Fibroblast of peridontal ligament (primary cell): ENCODE measurements at regions not wholly inside any gene's neighbourhood (a gene's known extent, or its start where the extent isn't known, plus 50 kb on each side); places are given as distances from the start of the nearest gene placed in this dataset.

Experiments
- DNase-seq: peaks from one replicate; pipeline ENCODE4 v3.0.0-alpha.2; 2010; ENCODE audit errors: extremely low read depth

GRCh38 chr4:54359919-54360650 is 131.0 kb downstream of the PDGFRA start:
- no peak for DNase-seq

- DNase-seq: no peak
Measured at GRCh38 chr4:54363037-54363436, 133.9 kb downstream of the PDGFRA start.

GRCh38 chr4:54365691-54366090 is 136.6 kb downstream of the PDGFRA start:
- no peak for DNase-seq

- no peak for DNase-seq
Measured at GRCh38 chr4:54367059-54367458, 138.0 kb downstream of the PDGFRA start.

GRCh38 chr4:54368281-54369265 is 139.5 kb downstream of the PDGFRA start:
- DNase-seq: peak; percentile 33

GRCh38 chr4:54371173-54371572 is 142.1 kb downstream of the PDGFRA start:
- no peak for DNase-seq

GRCh38 chr4:54372951-54373350 is 143.9 kb downstream of the PDGFRA start:
- no peak for DNase-seq

- DNase-seq: no peak
Measured at GRCh38 chr4:54373718-54374210, 144.7 kb downstream of the PDGFRA start.

GRCh38 chr4:54378461-54378860 is 149.4 kb downstream of the PDGFRA start:
- DNase-seq: no peak

GRCh38 chr4:54384152-54384551 is 155.1 kb downstream of the PDGFRA start:
- DNase-seq: no peak

- peak; percentile 66 for DNase-seq
Measured at GRCh38 chr4:54384563-54384962, 155.5 kb downstream of the PDGFRA start.

- DNase-seq: no peak
Measured at GRCh38 chr4:54386042-54386669, 157.1 kb downstream of the PDGFRA start.

GRCh38 chr4:54386693-54387092 is 157.6 kb downstream of the PDGFRA start:
- DNase-seq: no peak

GRCh38 chr4:54390670-54391069 is 161.6 kb downstream of the PDGFRA start:
- DNase-seq: no peak

GRCh38 chr4:54391104-54391503 is 162.0 kb downstream of the PDGFRA start:
- DNase-seq: no peak

GRCh38 chr4:54392479-54392878 is 163.4 kb downstream of the PDGFRA start:
- no peak for DNase-seq

GRCh38 chr4:54393243-54393642 is 164.2 kb downstream of the PDGFRA start:
- no peak for DNase-seq

- no peak for DNase-seq
Measured at GRCh38 chr4:54395013-54395527, 166.0 kb downstream of the PDGFRA start.

GRCh38 chr4:54400188-54400587 is 171.1 kb downstream of the PDGFRA start:
- DNase-seq: peak; percentile 13

- DNase-seq: peak; percentile 85
Measured at GRCh38 chr4:54400802-54401201, 171.7 kb downstream of the PDGFRA start.

- no peak for DNase-seq
Measured at GRCh38 chr4:54402880-54403480, 173.9 kb downstream of the PDGFRA start.
